SK-N-SH (cell line): ENCODE measurements at regions not wholly inside any gene's neighbourhood (a gene's known extent, or its start where the extent isn't known, plus 50 kb on each side); places are given as distances from the start of the nearest gene placed in this dataset.

Experiments used
- CTCF ChIA-PET: fragments of 300-600, 350-600 bp; formaldehyde crosslinking; extraction: SDS; loops from one replicate; lab custom pipeline; 2021; lab: Yijun Ruan, JAX
- POLR2A ChIA-PET: fragments of 350-600 bp; sonication (Branson Sonifier 250); formaldehyde crosslinking; extraction: SDS; loops from one replicate; lab custom pipeline; 2020; ENCODE audit warnings: antibody characterized with exemption, inconsistent platforms; lab: Yijun Ruan, JAX
- DNase-seq: peaks from one replicate; pipeline ENCODE4 v3.0.0; 2012
- H2AFZ ChIP-seq: fragments of 200-600 bp; sonication (generic); 2 replicates; pipeline ENCODE4 v1.8.1; 2016; ENCODE audit warnings: antibody characterized with exemption, mild to moderate bottlenecking, low read depth
- H3F3A ChIP-seq: fragments of 200-600 bp; sonication (generic); replicated peaks from 2 replicates; pipeline ENCODE3; 2016; ENCODE audit warnings: antibody characterized with exemption, mild to moderate bottlenecking; ENCODE audit not compliant: insufficient read depth
- H3K27ac ChIP-seq, 2 experiments: fragments of 200-500 bp in 1 of 2; fragments of 200-600 bp in 1 of 2; sonication (Bioruptor generic) in 1 of 2; sonication (generic), shearing (Covaris generic) in 1 of 2; 2 replicates each; pipeline versions ENCODE4 v1.5.1 to v1.6.1; 2014 to 2016; ENCODE audit warnings: low read depth in 2 of 2, inconsistent platforms in 1 of 2, low read length in 1 of 2, mild to moderate bottlenecking in 1 of 2, mixed read lengths in 1 of 2
- H3K27me3 ChIP-seq: fragments of 200-600 bp; sonication (generic), shearing (Covaris generic); 2 replicates; pipeline ENCODE4 v1.6.1; 2016; ENCODE audit warnings: mixed run types; ENCODE audit not compliant: insufficient read depth
- H3K36me3 ChIP-seq, 2 experiments: fragments of 200-500 bp in 1 of 2; fragments of 200-600 bp in 1 of 2; sonication (Bioruptor generic) in 1 of 2; sonication (generic) in 1 of 2; replicated peaks in 1 of 2; 2 replicates each; pipeline versions ENCODE3 to v1.5.1; 2014 to 2016; ENCODE audit warnings: low read length in 1 of 2, mild to moderate bottlenecking in 1 of 2; ENCODE audit not compliant: insufficient read depth in 2 of 2, control insufficient read depth in 1 of 2
- H3K4me1 ChIP-seq, 2 experiments: fragments of 200-500 bp in 1 of 2; fragments of 200-600 bp in 1 of 2; sonication (Bioruptor generic) in 1 of 2; sonication (generic), shearing (Covaris generic) in 1 of 2; 2 replicates each; pipeline versions ENCODE4 v1.5.1 to v1.6.1; 2014 to 2016; ENCODE audit warnings: low read depth in 1 of 2, low read length in 1 of 2, mixed run types in 1 of 2; ENCODE audit not compliant: insufficient read depth in 2 of 2, control insufficient read depth in 1 of 2
- H3K4me2 ChIP-seq: fragments of 200-600 bp; sonication (generic), shearing (Covaris generic); 2 replicates; pipeline ENCODE4 v1.6.1; 2017; ENCODE audit warnings: mixed run types
- H3K4me3 ChIP-seq, 2 experiments: fragments of 200-500 bp in 1 of 2; fragments of 200-600 bp in 1 of 2; sonication (Bioruptor generic) in 1 of 2; sonication (generic), shearing (Covaris generic) in 1 of 2; 2 replicates each; pipeline versions ENCODE4 v1.5.1 to v1.8.1; 2014 to 2016; ENCODE audit warnings: low read depth in 2 of 2, inconsistent platforms in 1 of 2, low read length in 1 of 2, mild to moderate bottlenecking in 1 of 2, mixed read lengths in 1 of 2, moderate library complexity in 1 of 2
- H3K79me2 ChIP-seq: fragments of 200-600 bp; sonication (generic); 2 replicates; pipeline ENCODE4 v1.8.1; 2017; ENCODE audit warnings: mild to moderate bottlenecking; ENCODE audit not compliant: insufficient read depth
- H3K9ac ChIP-seq: fragments of 200-600 bp; sonication (generic); 2 replicates; pipeline ENCODE4 v1.6.1; 2017; ENCODE audit warnings: mixed run types
- H3K9me2 ChIP-seq: fragments of 200-600 bp; sonication (generic); 2 replicates; pipeline ENCODE4 v1.6.1; 2017; ENCODE audit warnings: mixed run types
- H3K9me3 ChIP-seq: fragments of 200-600 bp; sonication (generic); 2 replicates; pipeline ENCODE4 v1.6.1; 2017; ENCODE audit warnings: mixed run types, mild to moderate bottlenecking, moderate library complexity
- H4K20me1 ChIP-seq: fragments of 200-600 bp; sonication (generic); 2 replicates; pipeline ENCODE4 v1.6.1; 2017; ENCODE audit warnings: mild to moderate bottlenecking, mixed run types; ENCODE audit not compliant: insufficient read depth
- CHD2 ChIP-seq: fragments of 150-350 bp; IDR thresholded peaks from 2 replicates; pipeline ENCODE4 v1.6.1; 2018; ENCODE audit warnings: low read length; ENCODE audit not compliant: partially characterized antibody
- ELF1 ChIP-seq: IDR thresholded peaks from 2 replicates; pipeline ENCODE4 v1.4.0; 2012
- EP300 ChIP-seq, 2 experiments: IDR thresholded peaks; 2 replicates each; pipeline versions ENCODE4 v1.4.0 to v1.6.1; 2012; ENCODE audit warnings: borderline replicate concordance in 1 of 2, low read depth in 1 of 2, low read length in 1 of 2
- EZH2phosphoT487 ChIP-seq: fragments of 200-600 bp; sonication (generic); IDR thresholded peaks from 2 replicates; pipeline ENCODE4 v1.6.1; 2017; ENCODE audit warnings: low read depth, mixed run types, mild to moderate bottlenecking, antibody characterized with exemption, moderate library complexity, borderline replicate concordance
- FOSL2 ChIP-seq: IDR thresholded peaks from 2 replicates; pipeline ENCODE4 v1.4.0; 2012; ENCODE audit warnings: low read depth, mild to moderate bottlenecking, moderate library complexity, borderline replicate concordance
- FOXJ3 ChIP-seq: sonication (generic); formaldehyde crosslinking; IDR thresholded peaks from 2 replicates; pipeline ENCODE4 v1.5.1; 2020; ENCODE audit warnings: mild to moderate bottlenecking, missing genetic modification reagents
- JUND ChIP-seq: IDR thresholded peaks from 2 replicates; pipeline ENCODE4 v1.4.0; 2012
- MEF2A ChIP-seq: IDR thresholded peaks from 2 replicates; pipeline ENCODE4 v1.4.0; 2012; ENCODE audit warnings: low read depth, borderline replicate concordance
- MXI1 ChIP-seq: IDR thresholded peaks from 2 replicates; pipeline ENCODE4 v1.6.1; 2012; ENCODE audit warnings: mild to moderate bottlenecking, low read depth, low read length, improper control_type of control experiment
- NRF1 ChIP-seq: IDR thresholded peaks from 2 replicates; pipeline ENCODE4 v1.6.1; 2012; ENCODE audit warnings: low read depth, mild to moderate bottlenecking, low read length
- POLR2AphosphoS5 ChIP-seq: IDR thresholded peaks from 2 replicates; pipeline ENCODE4 v1.6.1; 2012; ENCODE audit warnings: low read depth, low read length
- RAD21 ChIP-seq: IDR thresholded peaks from 2 replicates; pipeline ENCODE4 v1.6.1; 2012; ENCODE audit warnings: mild to moderate bottlenecking, low read length
- RCOR1 ChIP-seq: fragments of 150-350 bp; IDR thresholded peaks from 2 replicates; pipeline ENCODE4 v1.6.1; 2017; ENCODE audit warnings: antibody characterized with exemption, low read length
- RFX5 ChIP-seq: IDR thresholded peaks from 2 replicates; pipeline ENCODE4 v1.6.1; 2012; ENCODE audit warnings: mild to moderate bottlenecking, improper control_type of control experiment, low read length
- RXRA ChIP-seq: IDR thresholded peaks from 2 replicates; pipeline ENCODE4 v1.4.0; 2012; ENCODE audit warnings: low read depth, mild to moderate bottlenecking, borderline replicate concordance
- SIN3A ChIP-seq: IDR thresholded peaks from 2 replicates; pipeline ENCODE4 v1.6.1; 2012; ENCODE audit warnings: low read depth, mild to moderate bottlenecking, low read length, moderate library complexity, borderline replicate concordance
- SMC3 ChIP-seq: IDR thresholded peaks from 2 replicates; pipeline ENCODE4 v1.6.1; 2012; ENCODE audit warnings: low read depth, low read length, improper control_type of control experiment
- TCF12 ChIP-seq: IDR thresholded peaks from 2 replicates; pipeline ENCODE4 v1.4.0; 2012
- TEAD4 ChIP-seq: IDR thresholded peaks from 2 replicates; pipeline ENCODE4 v1.4.0; 2012; ENCODE audit warnings: mild to moderate bottlenecking, borderline replicate concordance; ENCODE audit not compliant: insufficient read depth
- YY1 ChIP-seq: IDR thresholded peaks from 2 replicates; pipeline ENCODE4 v1.4.0; 2012; ENCODE audit warnings: low read depth, mild to moderate bottlenecking
- TF ChIP-seq, protein P1 (sequence below): IDR thresholded peaks from 2 replicates; pipeline ENCODE4 v1.4.0; 2012; ENCODE audit warnings: low read depth, borderline replicate concordance
- TF ChIP-seq, protein P2 (sequence below): IDR thresholded peaks from 2 replicates; pipeline ENCODE4 v1.6.1; 2012; ENCODE audit warnings: mild to moderate bottlenecking, low read depth, low read length, moderate library complexity
- TF ChIP-seq, protein P3 (sequence below): fragments of 200-600 bp; sonication (generic); IDR thresholded peaks from 2 replicates; pipeline ENCODE4 v1.6.1; 2017; ENCODE audit warnings: antibody characterized with exemption, mild to moderate bottlenecking, moderate library complexity
- TF ChIP-seq, protein P4 (sequence below): fragments of 150-350 bp; IDR thresholded peaks from 2 replicates; pipeline ENCODE4 v1.6.1; 2016; ENCODE audit warnings: mild to moderate bottlenecking, low read depth, low read length
- TF ChIP-seq, protein P5 (sequence below): fragments of 150-350 bp; IDR thresholded peaks from 2 replicates; pipeline ENCODE4 v1.6.1; 2017; ENCODE audit warnings: antibody characterized with exemption, low read length, low read depth, borderline replicate concordance
- TF ChIP-seq, protein P6 (sequence below): IDR thresholded peaks from 2 replicates; pipeline ENCODE4 v1.4.0; 2012; ENCODE audit warnings: low read depth

DNA sequence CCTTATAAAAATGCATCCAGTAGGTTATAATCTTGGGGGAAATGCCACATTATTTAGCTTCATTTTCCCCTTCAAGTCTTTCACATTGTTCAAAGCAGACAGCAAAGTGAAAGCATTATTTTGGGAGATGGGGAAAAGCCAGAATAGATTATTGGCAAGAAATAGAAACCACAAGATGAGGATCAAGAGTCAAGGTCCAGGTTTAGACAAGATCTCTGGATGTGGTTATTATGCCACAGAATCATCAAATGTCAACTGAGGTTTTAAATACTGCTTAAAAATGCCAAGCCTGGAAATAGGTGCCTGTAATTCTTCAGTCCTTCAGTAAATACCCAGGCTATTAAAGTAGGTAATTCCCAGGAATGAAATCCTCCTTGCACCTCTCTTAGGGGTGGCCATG, 65.1 kb upstream of the ALOX12 start:
- Histone ChIP-seq H3K4me3 (no peak overlapping the region), H3K4me2 (0 out of 2 replicates have a peak overlapping the region, but pooled peaks have one; percentile 20), H3K9me3 (no peaks in the 10 kb centered on the region), H3K79me2 (peaks cover 35% of the 10 kb centered on the region), H4K20me1 (no peaks in the 10 kb centered on the region), H2AFZ (no peak overlapping the region), H3K9ac (no peak overlapping the region), H3F3A (peaks cover 6% of the 10 kb centered on the region), H3K9me2 (no peaks in the 10 kb centered on the region), H3K27me3 (no peaks in the 10 kb centered on the region), H3K36me3 (peaks cover 0 to 17% of the 10 kb centered on the region in 2 experiments), H3K27ac (peak overlapping the region in 1 of 2 experiments; percentile 25; a peak in 1 of 4 replicates), H3K4me1 (peaks cover 0 to 16% of the 10 kb centered on the region in 2 experiments; a peak in 1 of 4 replicates)
- CTCF ChIA-PET: interaction anchor here (0.6 to 2.6 kb wide), 3 partner anchors 16 to 458 kb away, joined by 3 to 16 read pairs (median 3); no protein-coding TSS in a partner anchor
- POLR2A ChIA-PET: no interaction called here
- no peak for DNase-seq
- TF ChIP-seq, protein P1, sequence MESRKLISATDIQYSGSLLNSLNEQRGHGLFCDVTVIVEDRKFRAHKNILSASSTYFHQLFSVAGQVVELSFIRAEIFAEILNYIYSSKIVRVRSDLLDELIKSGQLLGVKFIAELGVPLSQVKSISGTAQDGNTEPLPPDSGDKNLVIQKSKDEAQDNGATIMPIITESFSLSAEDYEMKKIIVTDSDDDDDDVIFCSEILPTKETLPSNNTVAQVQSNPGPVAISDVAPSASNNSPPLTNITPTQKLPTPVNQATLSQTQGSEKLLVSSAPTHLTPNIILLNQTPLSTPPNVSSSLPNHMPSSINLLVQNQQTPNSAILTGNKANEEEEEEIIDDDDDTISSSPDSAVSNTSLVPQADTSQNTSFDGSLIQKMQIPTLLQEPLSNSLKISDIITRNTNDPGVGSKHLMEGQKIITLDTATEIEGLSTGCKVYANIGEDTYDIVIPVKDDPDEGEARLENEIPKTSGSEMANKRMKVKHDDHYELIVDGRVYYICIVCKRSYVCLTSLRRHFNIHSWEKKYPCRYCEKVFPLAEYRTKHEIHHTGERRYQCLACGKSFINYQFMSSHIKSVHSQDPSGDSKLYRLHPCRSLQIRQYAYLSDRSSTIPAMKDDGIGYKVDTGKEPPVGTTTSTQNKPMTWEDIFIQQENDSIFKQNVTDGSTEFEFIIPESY: no peak
- TF ChIP-seq FOXJ3 (no peak), SIN3A (no peak), EP300 (IDR thresholded peaks at IDR 0.05; ENCODE audit: borderline replicate concordance in 1 of 2, low read depth in 1 of 2, low read length in 1 of 2) (no peak), RFX5 (no peak), TCF12 (peak; percentile 56), FOSL2 (no peak), NRF1 (no peak), RXRA (no peak), MEF2A (no peak), TEAD4 (0 out of 2 replicates have a peak, but pooled peaks have one; percentile 14), JUND (peak; percentile 22; the same call in 1 of the 2 replicates), POLR2AphosphoS5 (no peak; the same call in 1 of the 2 replicates), RCOR1 (no peak), EZH2phosphoT487 (no peak), YY1 (no peak), CHD2 (no peak), RAD21 (no peak), SMC3 (no peak), ELF1 (no peak), MXI1 (no peak)
- TF ChIP-seq, protein P2, sequence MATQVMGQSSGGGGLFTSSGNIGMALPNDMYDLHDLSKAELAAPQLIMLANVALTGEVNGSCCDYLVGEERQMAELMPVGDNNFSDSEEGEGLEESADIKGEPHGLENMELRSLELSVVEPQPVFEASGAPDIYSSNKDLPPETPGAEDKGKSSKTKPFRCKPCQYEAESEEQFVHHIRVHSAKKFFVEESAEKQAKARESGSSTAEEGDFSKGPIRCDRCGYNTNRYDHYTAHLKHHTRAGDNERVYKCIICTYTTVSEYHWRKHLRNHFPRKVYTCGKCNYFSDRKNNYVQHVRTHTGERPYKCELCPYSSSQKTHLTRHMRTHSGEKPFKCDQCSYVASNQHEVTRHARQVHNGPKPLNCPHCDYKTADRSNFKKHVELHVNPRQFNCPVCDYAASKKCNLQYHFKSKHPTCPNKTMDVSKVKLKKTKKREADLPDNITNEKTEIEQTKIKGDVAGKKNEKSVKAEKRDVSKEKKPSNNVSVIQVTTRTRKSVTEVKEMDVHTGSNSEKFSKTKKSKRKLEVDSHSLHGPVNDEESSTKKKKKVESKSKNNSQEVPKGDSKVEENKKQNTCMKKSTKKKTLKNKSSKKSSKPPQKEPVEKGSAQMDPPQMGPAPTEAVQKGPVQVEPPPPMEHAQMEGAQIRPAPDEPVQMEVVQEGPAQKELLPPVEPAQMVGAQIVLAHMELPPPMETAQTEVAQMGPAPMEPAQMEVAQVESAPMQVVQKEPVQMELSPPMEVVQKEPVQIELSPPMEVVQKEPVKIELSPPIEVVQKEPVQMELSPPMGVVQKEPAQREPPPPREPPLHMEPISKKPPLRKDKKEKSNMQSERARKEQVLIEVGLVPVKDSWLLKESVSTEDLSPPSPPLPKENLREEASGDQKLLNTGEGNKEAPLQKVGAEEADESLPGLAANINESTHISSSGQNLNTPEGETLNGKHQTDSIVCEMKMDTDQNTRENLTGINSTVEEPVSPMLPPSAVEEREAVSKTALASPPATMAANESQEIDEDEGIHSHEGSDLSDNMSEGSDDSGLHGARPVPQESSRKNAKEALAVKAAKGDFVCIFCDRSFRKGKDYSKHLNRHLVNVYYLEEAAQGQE: no peak
- TF ChIP-seq, protein P3, sequence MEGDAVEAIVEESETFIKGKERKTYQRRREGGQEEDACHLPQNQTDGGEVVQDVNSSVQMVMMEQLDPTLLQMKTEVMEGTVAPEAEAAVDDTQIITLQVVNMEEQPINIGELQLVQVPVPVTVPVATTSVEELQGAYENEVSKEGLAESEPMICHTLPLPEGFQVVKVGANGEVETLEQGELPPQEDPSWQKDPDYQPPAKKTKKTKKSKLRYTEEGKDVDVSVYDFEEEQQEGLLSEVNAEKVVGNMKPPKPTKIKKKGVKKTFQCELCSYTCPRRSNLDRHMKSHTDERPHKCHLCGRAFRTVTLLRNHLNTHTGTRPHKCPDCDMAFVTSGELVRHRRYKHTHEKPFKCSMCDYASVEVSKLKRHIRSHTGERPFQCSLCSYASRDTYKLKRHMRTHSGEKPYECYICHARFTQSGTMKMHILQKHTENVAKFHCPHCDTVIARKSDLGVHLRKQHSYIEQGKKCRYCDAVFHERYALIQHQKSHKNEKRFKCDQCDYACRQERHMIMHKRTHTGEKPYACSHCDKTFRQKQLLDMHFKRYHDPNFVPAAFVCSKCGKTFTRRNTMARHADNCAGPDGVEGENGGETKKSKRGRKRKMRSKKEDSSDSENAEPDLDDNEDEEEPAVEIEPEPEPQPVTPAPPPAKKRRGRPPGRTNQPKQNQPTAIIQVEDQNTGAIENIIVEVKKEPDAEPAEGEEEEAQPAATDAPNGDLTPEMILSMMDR: no peak
- TF ChIP-seq, protein P4, sequence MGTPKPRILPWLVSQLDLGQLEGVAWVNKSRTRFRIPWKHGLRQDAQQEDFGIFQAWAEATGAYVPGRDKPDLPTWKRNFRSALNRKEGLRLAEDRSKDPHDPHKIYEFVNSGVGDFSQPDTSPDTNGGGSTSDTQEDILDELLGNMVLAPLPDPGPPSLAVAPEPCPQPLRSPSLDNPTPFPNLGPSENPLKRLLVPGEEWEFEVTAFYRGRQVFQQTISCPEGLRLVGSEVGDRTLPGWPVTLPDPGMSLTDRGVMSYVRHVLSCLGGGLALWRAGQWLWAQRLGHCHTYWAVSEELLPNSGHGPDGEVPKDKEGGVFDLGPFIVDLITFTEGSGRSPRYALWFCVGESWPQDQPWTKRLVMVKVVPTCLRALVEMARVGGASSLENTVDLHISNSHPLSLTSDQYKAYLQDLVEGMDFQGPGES: no peak
- TF ChIP-seq, protein P5, sequence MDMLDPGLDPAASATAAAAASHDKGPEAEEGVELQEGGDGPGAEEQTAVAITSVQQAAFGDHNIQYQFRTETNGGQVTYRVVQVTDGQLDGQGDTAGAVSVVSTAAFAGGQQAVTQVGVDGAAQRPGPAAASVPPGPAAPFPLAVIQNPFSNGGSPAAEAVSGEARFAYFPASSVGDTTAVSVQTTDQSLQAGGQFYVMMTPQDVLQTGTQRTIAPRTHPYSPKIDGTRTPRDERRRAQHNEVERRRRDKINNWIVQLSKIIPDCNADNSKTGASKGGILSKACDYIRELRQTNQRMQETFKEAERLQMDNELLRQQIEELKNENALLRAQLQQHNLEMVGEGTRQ: no peak
- TF ChIP-seq, protein P6, sequence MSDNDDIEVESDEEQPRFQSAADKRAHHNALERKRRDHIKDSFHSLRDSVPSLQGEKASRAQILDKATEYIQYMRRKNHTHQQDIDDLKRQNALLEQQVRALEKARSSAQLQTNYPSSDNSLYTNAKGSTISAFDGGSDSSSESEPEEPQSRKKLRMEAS: no peak
